HG02571 (cell line): ENCODE measurements at regions not wholly inside any gene's neighbourhood (a gene's known extent, or its start where the extent isn't known, plus 50 kb on each side); places are given as distances from the start of the nearest gene placed in this dataset.

Experiments used
- ATAC-seq: cut with Tn5 transposase; IDR thresholded peaks from one replicate; pipeline ENCODE4 v1.9.1; 2021; ENCODE audit warnings: mild to moderate bottlenecking, moderate library complexity; ENCODE audit not compliant: unreplicated experiment

DNA sequence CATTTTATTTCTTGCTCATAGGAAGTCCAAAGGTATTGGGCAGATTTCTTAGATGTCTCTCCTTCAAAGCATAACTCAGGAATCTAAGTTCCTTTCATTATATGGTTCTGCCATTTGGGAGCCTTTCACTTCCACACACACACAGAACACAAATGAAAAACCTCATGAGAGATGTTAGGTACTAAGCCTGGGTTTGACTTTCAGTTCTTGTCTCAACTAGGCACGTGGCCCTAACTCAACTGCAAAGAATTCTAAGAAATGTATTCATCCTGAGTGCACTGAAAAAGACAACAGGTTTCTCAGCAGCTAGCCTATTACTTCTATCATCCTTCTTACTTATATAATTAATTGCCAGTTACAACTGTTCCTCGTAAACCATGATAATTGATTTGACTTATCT, 190.0 kb upstream of the SAMSN1 start:
- peak; percentile 82 for ATAC-seq

DNA sequence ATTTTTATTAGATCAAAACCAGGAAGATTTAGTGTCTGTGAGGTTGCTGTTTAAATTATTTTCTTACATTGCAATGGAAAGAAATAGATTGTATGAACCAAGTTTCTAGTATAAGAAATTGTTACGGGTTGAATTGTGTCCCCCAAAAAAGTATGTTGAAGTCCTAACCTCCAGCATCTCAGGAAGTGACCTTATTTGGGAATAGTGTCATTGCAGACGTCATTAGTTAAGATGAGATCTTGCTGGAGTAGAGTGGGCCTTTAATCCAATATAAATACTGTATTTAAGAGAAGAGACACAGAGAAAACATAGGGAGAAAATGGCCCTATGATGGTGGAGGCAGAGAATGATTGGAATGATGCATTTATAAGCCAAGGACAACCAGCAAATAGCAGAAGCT, 188.7 kb upstream of the SAMSN1 start:
- ATAC-seq = no peak

DNA sequence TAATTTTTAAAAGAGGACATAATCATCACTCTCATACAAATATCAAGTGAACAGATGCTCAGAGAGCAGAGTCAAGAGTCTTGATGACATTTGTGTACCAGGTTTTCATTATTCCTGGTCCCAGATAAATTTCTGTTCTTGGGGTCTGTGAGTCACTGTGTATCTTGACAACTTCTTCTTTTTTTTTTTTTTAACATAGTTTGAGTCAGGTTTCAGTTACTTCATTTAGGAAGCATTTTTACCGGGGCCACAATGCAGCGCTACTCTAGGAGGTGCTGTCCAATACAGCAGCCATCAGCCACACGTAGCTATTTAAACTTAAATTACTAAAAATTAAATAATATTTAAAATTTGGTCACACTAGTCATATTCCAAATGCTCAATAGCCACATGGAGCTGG, 188.1 kb upstream of the SAMSN1 start:
- ATAC-seq = no peak

DNA sequence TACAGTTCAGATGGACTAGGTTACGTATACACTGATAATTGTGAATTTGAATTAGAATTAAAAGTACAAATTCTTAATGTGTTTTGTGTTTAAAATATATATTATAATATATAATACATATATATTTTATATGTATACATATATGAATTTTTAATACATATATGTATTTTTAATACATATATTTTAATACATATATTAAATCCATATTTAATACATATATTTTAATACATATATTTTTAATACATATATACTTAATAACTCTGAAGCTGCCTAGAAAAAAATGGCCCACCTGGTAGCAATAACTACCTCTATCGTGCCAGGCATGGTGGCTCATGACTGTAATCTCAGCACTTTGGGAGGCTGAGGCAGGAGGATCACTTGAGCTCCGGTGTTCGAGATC, 179.1 kb upstream of the SAMSN1 start:
- no peak for ATAC-seq

DNA sequence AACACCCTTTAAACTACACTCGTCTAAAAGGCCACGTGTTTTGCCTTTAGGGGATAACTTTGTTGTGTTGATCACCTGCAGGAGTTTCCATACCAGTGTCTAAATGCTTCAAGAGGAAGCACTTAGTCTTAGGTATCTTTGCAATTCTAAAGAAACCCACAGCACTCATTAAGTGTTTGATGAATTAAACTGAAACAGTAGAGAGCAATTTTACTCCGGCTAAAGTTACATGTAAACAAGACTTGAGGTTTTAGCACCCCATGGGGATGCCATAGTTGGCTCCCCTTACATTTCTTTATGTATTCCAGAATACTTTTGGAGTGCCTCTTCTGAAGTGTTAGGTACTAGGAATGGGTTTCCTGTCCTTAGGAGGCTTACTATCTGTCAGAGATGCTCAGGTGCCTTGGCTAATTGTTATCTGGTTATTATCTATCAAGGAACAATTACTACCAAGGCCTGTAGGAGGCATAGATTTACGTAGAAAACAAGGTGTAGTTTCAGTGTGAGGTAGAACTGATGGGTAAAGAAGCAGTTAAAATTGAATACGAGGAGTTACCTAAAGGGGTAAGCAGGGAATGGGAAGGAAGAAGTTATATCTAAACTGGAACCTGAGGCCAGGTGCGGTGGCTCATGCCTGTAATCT, 176.8 kb upstream of the SAMSN1 start:
- no peak for ATAC-seq

DNA sequence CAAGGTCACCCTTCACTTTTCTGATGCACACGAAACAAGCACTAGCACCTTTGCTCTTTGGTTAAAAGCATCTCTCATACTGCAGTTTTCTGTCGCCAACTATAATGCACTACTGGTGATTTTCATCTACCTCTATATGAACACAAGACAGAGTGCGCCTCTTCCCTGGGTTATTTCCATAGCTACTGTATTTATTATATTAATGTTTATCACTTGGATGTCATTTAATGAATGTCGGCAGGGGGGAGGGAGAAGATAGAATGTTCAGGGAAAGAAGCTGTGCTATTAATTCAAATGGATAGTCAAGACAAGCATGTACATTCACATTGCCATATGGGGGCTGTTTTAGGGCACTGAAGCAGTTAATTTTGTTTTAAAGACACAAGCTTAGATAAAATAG, 174.1 kb upstream of the SAMSN1 start:
- no peak for ATAC-seq

DNA sequence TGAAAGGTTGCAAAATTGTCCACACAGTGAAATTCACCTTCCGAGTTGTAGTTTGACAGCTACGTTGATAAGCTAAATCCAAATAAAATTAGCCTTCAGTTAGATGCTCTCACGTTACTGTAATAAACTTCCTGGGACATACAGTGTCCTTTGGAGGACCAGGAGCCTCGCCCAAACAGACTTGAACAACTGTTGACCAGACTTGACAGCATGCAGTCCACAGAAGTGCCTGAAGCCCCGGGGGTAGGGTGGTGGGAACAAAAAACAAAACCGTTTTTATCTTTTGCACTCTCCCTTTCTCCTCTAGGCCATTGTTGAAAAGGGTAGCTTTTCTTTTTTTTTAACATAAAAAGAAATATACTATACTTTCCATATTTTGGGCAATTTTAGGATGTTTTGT, 172.8 kb upstream of the SAMSN1 start:
- no peak for ATAC-seq

DNA sequence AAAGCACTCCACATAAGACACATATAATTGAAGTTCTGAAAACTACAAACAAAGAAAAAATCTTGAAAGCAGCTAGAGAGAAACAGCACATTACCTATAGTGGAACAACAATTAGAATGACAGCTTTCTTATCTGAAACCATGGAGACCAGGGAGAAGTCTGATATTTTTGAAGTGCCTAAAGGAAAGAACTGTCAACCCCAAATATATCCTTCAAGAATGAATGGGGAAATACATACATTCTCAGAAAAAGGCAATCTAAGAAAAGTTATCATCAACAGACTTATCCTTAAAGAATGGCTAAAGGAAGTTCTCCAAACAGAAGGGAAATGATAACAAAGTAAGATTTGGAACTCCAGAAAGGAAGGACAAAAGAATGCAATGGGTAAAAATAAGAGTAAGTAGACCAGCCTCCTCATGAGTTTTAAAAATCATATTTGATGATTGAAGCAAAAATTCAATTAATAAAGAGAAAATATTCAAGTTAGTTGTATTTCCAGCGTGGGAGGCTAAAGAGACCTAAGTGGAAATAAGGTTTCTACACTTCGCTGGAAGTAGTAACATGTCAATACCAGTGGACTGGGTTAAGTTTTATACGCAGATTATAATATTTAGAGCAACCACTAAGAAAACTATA, 170.8 kb upstream of the SAMSN1 start:
- no peak for ATAC-seq

DNA sequence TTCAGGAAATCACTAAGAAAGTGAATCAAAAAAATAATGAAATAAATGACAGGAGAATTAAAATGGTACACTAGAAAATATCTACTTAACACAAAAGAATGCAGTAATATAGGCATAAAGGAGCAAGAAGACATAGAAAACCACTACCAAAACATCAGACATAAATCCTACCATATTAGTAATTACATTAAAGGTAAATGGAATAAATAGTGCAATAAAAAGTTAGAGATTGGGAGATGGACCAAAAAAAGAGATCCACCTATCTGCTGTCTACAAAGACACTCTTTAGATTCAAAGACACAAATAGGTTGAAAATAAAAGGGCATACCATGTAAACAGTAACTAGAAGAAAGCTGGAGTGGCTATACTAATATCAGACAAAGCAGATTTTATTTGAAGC, 167.0 kb upstream of the SAMSN1 start:
- ATAC-seq = no peak

DNA sequence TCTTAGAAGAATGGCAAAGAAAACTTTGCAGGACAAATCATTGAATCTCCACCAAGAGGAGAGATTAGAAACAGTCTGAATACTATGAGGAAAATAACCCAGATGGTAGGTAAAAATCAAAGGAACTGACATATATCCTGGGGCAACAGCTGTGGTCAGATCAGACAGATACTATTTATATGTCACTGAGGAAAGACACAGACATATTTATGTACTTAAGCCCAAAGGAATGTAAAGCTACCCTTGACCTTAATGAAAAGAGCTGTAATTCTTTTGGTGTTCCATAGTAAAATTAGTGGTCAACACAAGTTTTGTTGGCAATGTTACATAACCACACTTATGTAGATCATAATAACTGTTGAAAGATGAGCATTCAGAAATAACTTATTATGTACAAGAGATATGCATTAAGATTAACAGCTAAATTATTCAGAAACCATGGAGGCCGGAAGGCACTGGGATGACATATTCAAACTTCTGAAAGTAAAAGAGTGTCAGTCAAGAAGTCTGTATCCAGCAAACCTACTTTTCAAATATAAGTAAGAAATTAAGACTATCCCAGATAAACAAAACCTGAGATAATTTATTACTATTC, 166.1 kb upstream of the SAMSN1 start:
- ATAC-seq = no peak

DNA sequence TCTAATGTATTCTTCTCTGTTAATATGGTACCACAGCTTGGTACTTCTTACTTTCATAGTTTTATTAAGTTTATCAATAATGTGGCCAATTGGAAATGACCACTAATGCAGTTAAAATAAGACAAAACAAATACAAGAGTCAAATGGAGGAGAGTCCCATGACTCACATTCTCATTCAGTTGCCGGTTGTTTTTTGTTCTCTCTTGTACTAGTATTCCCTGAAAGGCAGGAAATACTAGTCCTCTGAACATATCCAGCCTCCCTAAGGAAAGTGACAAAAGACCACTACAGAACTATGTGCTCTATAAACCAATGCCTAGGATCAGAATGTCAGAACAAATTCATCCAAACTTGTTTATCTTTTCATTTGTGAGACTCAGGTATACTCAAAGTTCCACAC, 165.2 kb upstream of the SAMSN1 start:
- ATAC-seq = no peak

DNA sequence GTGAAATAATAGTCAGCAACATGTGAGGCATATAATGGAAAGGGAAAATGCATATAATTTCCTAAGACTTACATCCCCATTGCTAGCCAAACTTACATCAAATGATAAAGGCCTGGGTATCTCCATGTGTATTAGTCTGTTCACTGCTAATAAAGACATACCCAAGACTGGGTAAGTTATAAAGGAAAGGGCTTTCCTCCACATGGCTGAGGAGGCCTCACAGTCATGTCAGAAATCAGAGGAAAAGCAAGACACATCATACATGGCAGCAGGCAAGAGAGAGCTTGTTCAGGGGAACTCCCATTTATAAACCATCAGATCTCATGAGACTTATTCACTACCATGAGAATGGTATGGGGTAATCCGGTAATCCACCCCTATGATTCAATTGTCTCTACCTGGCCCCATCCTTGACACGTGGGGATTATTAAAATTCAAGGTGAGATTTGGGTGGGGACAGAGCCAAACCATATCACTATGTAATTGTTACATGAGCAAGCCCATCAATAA, 161.5 kb upstream of the SAMSN1 start:
- no peak for ATAC-seq

DNA sequence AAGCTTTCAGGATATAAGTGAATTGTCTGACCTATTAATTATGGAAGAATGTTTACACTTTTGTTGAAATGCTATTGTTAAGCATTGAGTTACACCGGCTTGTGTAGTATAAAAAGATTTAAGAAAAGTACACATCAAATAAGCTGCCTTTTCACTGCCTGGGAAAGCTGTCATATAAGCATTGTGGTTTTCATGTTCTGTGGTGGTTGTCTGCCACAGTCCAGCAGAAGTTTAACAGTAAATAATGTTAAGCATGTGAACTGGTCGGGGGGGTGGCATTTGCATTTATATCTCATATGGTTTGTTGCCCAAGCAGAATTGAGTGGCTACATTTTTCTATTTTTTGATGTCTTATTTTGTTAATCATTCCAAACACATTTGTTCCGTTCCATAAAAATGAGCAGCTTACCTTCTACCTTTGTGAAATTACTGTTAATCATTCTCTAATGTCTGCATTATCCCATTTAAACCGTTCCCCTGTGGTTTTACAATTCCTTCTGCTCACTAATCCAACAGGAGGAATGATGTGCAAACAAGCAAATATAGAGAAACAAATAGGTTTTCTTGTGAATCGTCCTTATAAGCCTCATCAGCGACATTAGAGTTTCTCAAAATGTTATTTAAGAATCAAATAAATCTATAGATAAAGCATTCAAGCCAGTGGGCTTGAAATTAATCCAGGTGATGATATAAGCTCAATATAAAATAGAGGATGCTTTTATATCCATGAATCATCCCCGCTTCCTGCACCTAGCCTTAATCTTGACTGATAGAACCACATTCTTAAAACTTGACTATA, 160.8 kb upstream of the SAMSN1 start:
- no peak for ATAC-seq

DNA sequence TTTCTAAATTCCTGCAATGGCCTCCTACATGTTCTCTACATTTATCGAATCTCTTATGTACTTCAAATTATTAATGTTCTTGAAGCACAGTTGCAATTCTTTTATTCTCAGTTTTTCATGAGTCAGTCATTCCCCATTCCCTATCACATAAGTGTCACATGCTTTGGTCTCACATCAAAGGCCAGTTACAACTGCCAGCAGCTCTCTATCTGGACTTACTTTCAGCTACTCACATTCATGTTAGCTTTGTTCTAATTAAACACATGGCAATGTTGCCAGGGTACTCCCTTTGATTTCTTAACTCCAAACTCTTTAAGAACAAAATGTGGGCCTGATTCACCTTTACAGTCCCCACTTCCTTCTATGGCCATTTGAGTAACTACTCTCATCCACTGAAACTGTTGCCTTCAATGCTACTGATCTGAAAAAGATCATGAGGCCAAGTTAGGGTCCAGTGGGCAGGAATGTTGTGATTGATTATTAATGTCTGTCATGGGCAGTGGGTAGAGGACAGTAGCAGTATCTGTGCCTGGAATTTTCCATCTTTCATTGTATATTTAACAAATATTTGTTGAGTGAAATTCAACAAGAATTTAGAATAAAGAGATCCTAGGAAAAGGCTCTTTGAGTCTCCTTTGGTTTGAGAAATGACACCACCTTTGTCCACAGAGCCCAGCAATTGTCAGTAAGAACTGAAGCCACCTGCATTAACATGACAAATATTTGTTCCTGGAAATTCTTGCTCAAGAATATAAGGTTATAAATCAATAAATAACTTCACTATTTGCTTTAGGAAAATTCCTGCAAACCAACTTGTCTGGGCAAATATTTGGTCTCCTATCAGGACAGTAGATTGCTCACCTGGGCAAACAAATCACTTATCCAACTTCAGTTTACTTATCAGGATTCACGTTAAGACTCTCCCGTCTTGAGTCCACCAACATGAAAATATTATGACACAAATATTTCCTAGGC, 153.6 kb upstream of the SAMSN1 start:
- ATAC-seq = no peak

DNA sequence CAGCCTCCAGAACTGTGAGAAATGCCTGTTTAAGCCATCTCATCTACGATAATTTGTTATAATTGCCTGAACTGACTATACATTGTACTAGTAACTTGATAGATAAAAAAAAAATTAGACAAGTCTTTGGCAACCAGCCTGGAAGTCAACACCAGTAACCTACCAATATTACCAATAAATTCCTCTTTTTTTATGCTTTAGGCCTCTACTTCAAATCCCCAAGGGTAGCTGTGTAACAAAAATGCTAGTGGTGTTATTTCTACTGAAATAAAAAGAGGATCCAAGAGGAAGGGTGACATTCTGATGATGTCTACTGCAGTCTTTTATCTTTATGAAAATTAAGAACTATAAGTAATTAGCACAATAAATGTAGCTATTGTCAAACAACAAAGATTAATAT, 151.7 kb upstream of the SAMSN1 start:
- ATAC-seq = no peak

DNA sequence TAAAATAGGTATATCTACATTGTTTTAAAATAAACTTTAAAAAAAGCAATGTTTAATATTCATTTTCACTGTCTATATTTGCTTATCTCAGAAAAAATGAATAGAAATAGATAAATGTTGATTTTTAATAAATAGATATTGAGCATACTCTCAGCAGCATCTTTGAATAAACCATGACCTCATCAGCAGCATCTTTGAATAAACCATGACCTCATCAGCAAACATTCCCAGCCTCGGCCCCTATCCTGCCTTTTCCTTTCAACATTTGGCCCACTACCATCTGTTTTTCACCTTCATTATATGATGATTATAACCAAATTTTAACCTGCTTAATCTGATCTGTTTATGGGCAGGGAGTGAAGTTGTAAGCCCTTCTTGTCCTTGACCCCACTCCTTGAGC, 148.7 kb upstream of the SAMSN1 start:
- no peak for ATAC-seq

DNA sequence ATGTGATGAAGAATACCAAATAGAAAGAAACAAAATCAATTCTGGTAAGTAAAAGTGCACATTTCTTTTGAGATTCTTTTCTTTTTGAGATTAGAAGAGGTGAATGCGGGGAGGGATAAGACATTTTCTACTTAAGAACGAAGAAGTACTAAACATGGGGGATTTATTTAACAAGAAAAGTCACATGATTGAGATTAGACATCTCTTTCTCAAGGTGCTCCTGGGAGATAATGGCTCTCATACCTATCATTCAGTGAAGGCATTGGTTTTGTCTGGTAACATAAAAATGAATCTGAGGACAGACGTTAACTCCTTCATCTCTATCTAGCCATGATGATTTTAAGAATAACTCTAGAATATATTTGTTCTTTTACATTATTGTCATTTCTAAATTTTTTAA, 147.9 kb upstream of the SAMSN1 start:
- ATAC-seq = no peak

DNA sequence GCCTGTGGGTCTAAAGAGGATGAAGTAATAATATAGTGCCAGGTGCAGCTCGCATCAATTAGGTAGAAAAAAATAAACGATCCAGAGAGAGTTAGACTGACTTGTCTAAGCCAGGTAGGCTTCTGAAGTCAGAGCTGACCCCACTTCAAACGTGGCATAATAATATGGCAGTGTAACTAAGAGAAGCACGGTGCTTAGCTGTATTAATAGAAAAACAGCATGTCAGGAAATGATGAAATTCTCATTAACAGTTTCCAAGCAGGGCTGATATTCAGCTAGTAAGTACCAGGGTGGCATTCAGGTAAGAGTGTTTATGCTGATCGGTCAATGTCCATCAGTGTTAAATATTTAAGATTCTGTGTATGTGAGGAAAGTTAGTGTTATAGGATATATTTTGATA, 145.8 kb upstream of the SAMSN1 start:
- no peak for ATAC-seq

DNA sequence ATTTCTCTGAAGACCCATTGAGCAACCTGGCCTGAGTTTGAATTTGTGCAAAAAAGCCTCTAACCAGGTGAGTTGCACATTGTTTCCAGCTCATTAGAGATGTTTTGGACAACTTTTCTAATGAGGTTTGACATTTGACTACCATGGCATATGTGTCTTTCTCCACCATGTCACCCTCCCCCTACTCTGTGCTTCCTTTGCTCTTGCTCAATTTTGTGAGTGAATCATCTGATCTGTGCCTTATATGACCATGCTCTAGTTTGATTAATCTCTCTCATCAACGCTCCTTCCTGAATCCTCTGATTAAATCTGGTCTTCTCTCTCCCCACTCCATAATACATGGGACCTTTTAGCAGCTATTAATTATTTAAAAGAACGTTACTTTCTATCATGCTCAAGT, 144.8 kb upstream of the SAMSN1 start:
- ATAC-seq = no peak

DNA sequence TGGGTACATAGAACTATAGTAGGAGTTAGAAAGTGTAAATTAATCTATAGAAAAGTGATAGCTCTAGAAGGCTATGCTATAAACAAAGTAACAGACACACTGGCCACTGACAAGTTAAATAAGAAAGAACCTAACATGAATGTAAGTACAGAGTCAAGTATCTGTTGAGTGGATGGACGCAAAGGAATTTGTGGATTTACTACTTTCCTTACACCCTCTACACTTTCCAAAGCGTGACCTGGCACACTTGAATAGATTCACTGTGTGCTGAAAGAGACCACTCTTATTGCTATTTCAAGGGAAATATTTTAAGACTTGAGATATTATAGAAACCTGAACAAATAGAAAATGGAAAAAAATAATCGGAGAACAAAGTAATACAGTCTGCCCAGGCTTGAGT, 142.8 kb upstream of the SAMSN1 start:
- no peak for ATAC-seq

DNA sequence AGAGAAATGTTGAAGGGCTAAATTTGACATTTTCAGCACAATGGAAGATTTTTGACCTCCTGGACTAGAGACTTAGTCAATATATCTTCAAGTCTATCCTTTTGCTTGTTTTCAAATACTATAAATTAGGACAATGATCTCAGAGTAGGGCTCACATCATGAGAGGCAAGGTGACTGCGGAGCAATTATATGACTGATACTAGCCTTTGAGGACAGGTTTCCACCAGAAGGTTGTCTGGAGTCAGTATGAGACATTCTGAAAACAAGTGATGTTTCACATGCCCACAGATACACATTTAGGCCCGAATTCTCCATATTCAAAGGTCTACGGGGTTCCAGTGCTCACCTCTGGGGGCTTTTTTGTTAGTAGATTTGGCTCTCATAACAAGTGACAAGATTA, 142.3 kb upstream of the SAMSN1 start:
- no peak for ATAC-seq
